Germinal center (tissue), 1 donor: ENCODE measurements at regions not wholly inside any gene's neighbourhood (a gene's known extent, or its start where the extent isn't known, plus 50 kb on each side); places are given as distances from the start of the nearest gene placed in this dataset.

ENCODE experiments used
- DNase-seq: peaks from one replicate; pipeline ENCODE4 v3.0.0; 2012; ENCODE audit warnings: mixed read lengths, low spot score

- no peak for DNase-seq
These were observed 152.4 kb upstream of the KCTD1 start for GRCh38 chr18:26700728-26701127.

DNA sequence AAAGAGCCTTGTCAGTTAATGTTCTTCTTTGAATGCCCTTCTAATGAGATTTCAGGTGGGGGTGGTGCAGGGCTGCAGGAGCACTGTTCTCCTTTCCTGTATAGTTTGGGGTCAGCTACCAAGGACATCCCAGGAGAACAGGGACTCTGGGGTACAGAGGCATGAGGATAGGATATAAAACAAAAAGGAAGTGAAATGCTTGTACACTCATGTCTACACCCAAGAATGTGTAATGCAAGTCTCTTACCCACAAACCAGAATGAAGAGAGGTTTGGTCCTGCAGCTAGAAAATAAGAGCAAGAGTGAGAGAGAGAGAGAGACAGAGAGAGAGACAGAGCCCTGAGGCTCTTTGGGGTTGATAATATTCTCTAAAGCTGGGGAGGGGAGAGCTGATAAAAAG is 151.8 kb upstream of the KCTD1 start:
- no peak for DNase-seq

DNA sequence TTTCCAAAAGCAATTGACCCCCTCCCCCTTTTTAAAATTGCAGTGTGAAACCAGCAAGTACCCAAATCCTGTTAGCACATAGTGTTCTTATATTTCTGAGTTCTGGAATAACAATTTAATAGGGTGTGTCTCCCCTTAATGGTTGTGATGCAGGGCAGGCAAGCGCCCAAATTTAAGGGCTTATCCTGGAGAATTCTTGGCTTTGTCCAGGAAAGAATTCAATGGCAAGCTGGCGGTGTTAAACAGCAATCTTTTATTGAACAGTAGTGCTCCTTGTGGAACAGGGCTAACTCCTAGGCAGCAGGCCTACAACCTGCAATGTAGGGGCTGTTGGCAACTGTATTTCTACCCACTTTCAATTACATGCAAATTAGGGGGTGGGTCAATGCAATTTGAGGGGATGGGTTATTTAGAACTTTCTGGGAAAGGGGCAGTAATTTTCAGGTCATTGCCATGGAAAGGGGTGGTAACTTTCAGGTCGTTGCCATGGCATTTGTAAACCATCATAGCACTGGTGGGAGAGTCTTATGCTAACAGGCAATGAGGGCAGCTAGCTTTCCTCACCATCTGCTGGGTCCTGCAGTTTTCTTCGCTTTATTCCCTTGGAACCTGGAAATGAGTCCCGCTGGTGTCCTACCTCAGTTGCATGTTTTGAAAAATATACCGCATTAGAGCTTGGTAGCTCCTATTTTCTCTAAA is 149.0 kb upstream of the KCTD1 start:
- DNase-seq: no peak

DNA sequence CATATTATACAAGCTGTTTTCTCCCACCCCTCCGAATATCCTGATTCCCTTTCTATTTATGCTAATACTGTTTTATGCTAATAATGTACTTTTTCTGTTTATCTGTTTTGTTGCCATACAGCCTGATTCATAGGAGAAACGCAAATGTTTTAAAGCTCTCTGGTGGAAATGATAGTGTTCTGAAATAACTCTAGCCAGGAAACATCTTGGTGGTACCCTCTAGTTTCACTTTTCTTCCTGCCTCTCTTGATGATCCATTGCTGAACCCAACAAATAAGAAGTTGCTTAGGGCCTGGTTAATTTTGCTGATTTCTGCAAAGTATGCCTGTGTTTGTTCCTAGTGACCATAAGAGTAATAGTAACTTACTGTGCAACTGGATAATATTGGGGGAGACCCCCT is 148.4 kb upstream of the KCTD1 start:
- DNase-seq: no peak

- no peak for DNase-seq
These were observed 148.0 kb upstream of the KCTD1 start for GRCh38 chr18:26696308-26696707.

DNA sequence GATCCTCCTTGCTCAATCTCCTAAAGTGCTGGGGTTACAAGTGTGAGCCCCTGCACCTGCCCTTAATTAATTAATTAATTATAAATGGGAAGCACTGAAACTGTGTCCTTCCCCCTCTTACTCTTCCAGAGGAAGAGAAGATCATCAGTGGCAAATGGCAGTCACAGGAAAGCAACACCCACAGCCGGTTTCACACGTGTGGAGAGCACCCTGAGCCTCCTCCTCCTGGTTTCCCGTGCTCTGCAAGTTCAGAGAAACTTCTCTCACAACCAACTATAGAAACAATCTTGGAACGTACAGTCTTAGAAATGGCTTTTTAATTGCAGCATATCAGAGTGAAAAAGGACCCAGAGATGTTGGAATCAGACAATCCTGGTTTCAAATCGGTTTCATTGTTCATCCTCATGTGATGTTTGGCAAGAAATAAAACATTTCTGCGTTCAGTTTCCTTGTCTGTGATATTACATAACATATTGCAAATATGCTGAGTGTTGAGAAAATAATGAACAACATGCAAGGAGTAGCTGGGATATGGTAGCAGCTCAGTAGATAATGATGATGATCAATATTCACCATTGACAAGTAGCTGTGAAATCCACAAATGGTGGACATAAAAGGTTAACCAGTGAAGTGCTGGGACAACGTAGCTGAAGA is 141.0 kb upstream of the KCTD1 start:
- DNase-seq: no peak

DNA sequence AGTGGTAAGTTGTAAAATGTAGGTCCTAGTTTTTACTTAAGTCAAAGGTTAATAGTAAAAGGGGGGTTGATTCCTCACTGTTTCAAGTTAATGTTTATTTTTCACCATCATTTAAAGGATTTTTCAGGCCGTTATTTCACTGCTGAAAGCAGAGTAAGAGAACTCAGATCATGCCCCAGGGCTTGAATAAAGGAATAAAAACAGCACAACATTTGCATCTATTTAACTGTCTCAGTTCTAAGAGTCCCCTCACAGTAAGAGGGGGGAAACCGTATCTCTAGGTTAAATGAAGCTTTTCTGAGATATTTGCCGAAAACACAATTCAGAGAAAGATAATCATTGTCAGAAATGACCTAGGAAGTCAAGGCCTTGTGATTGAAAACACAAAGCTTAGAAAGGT is 138.2 kb upstream of the KCTD1 start:
- DNase-seq: no peak

DNA sequence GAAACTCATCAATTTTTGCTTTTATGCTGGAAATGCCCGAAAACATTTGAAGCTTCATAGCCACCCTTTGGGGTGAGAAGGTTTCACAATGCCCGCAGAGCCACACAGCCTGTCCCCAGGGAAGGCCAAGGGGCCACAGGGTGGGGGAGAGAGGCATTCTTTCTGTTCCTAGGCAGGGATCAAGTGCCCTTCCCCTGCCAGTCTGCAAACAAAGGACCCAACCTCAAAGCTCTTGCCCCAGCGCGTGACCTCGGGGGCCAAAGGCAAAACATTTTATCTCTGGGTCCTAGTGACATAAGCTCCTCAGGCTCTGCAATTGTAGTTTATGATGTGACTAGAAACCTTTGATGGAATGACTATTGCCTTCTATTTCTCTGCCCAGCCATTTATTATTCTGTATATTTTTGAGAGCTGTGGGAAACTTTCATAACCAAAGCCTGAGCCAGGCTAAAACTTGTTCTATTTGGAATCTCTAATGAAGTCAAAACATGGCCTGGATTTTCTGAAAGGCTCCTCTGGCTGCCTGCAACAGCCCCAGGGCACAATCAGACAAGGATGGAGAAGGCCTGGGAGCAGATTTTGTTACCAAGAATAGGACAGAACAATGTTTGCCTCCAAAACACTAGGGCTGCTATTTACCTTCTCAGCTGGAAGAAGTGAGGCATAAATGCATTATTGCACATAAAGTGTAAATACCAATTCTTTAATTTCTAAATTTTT is 137.2 kb upstream of the KCTD1 start:
- no peak for DNase-seq

GRCh38 chr18:26677957-26678356 is 129.6 kb upstream of the KCTD1 start:
- no peak for DNase-seq

DNA sequence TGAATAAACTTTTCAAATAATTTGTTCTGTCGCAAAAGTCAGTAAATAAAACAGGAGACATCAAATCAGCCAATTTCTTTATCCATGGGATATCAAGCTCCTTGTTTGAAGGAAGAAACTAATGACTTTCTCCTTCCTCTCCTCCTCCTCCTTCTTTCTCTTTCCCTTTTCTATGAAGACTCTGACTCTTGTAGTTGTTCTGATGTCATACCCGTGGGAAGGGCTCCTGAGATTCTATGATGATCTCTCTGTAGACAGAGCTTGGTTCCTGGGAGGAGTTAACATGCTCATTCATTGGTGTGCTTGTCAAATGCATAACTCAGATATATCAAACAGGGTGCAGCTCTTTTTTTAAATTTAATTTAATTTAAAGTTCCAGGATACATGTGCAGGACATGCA is 118.7 kb upstream of the KCTD1 start:
- DNase-seq: no peak

GRCh38 chr18:26662996-26663395 is 114.6 kb upstream of the KCTD1 start:
- no peak for DNase-seq

GRCh38 chr18:26657631-26658581 is 109.6 kb upstream of the KCTD1 start:
- no peak for DNase-seq

- peak; percentile 41 for DNase-seq
These were observed 108.7 kb upstream of the KCTD1 start for GRCh38 chr18:26656944-26657536.

GRCh38 chr18:26656431-26656943 is 108.1 kb upstream of the KCTD1 start:
- no peak for DNase-seq

GRCh38 chr18:26655525-26656430 is 107.4 kb upstream of the KCTD1 start:
- DNase-seq: no peak

GRCh38 chr18:26654616-26655524 is 106.5 kb upstream of the KCTD1 start:
- DNase-seq: no peak

DNA sequence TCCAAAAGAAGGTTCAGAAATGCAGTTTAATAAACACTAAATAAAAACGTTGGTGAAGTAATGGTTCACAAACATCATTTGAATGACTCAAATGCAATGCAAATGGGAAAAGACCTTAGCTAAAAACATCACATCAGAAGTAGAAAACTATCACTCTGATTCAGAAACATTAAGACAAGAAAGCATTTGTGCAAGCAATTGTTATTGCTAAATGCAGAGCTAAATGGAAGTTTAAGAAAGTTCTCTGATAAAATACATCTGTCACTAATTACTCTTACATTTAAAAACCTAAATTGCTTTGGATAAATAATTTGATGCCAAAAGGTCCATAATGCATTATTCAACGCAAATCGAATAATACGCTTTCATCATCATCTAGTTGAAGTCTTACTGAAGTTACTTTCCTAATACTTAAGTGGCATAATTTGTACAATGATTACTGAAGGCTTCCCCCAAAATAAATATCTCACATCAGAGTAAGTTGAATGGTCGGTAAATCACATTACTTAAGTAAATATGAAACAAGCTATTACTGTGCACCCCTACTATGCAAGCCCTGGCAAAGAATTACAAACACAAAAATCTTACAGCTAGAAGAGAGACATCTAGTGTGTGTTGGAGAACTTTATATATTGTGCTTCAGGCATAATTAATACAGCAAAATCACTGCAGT is 105.7 kb upstream of the KCTD1 start:
- no peak for DNase-seq

- no peak for DNase-seq
These were observed 104.1 kb upstream of the KCTD1 start for GRCh38 chr18:26652501-26652900.
